ENCODE measurements at regions not wholly inside any gene's neighbourhood (a gene's known extent, or its start where the extent isn't known, plus 50 kb on each side); places are given as distances from the start of the nearest gene placed in this dataset.

DNA sequence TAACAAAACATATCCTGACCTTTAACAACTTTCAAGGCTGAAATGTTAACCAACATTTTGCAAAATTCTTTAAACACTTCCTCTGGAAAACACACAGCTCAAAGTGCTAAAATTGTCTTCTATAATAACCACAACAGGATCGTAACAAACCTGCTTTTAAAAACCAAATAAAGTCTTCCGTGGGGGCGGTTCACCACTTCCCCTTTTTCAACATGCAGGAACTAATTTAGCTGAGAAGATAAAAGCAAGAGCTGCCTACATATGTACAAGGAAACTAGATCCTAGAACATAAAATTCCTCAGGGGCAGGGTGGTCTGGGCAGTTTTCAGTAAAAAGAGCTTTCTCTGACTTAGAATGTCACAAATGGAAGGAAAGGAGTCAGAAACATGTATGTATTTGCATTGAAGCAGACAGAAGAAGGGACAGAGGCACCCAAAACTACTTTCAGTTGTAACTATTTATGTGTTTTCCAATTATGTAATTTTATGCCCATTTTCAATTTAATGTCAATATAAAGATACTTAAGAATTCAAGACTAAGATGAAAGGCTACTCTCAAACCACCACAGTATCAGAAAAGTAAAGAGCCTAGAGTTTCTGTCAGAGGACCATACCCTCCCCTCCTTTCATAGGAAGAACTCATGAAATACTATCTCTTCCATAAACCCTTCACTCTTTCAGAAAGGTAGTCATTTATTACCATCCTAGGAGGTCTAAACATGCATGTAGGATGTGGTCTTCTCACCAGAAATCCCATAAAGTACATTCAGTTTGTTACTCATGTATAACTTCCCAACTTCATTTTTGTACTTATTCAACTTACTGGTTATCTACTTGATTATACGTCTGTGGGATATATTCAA lies 185.9 kb upstream of the RASA1 start:
- Histone ChIP-seq H4K20me1 (no peaks in the 10 kb centered on the region), H3K27ac (peak overlapping the region in 10 of 11 experiments; percentile 8 to 62 (median 32); a peak in 13 of 22 replicates), H3K4me3 (peak overlapping the region in 3 of 10 experiments; percentile 1 to 24 (median 19); a peak in 5 of 20 replicates), H3K9me3 (replicated peaks in 1 of 11) (peaks cover 10 to 20% (median 19%) of the 10 kb centered on the region in 11 experiments), H3K9ac (peak overlapping the region in 3 of 11 experiments; percentile 24 to 51 (median 35); a peak in 4 of 22 replicates), H3K27me3 (peaks cover 0 to 14% (median 5%) of the 10 kb centered on the region in 11 experiments; a peak in 7 of 22 replicates), H3K4me2 (peak overlapping the region; percentile 67 to 88 (median 80)), H3K36me3 (no peaks in the 10 kb centered on the region), H3K4me1 (peaks cover 15 to 55% (median 27%) of the 10 kb centered on the region in 10 experiments)
- no peak for TF ChIP-seq Cebpa-rat (IDR thresholded peaks at IDR 0.05)

DNA sequence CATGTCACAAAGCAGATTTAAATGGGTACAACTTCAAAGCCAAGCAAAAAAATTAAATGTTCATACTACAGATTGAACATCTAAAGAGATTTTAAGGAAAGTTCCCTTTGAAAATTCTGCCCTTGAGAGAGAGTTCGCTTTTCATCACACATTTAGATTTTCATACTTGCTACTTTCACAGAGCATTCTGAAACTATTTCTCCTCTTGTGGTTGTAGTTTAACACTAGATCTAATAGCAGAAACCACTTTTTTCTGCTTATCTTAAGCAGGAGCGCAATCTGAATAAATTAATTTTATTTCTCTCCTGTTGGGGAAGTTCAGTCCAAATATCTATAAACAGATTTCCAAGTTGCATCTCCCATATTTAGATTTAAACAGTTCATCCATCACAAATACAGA lies 173.3 kb upstream of the RASA1 start:
- TF ChIP-seq Cebpa-rat (IDR thresholded peaks at IDR 0.05), result no peak
- H3K27ac ChIP-seq, result no peak overlapping the region
- peaks cover 0 to 11% (median 6%) of the 10 kb centered on the region in 11 experiments; a peak in 12 of 22 replicates for H3K9me3 ChIP-seq (replicated peaks in 1 of 11)
- H3K36me3 ChIP-seq, result no peaks in the 10 kb centered on the region
- no peaks in the 10 kb centered on the region for H4K20me1 ChIP-seq
- no peak overlapping the region for H3K9ac ChIP-seq
- no peak overlapping the region for H3K4me3 ChIP-seq
- H3K4me2 ChIP-seq, result no peak overlapping the region
- H3K4me1 ChIP-seq, result 0 out of 20 replicates have a peak, but pooled peaks cover 0 to 4% (median 0%) of the 10 kb centered on the region in 10 experiments
- H3K27me3 ChIP-seq, result no peaks in the 10 kb centered on the region

DNA sequence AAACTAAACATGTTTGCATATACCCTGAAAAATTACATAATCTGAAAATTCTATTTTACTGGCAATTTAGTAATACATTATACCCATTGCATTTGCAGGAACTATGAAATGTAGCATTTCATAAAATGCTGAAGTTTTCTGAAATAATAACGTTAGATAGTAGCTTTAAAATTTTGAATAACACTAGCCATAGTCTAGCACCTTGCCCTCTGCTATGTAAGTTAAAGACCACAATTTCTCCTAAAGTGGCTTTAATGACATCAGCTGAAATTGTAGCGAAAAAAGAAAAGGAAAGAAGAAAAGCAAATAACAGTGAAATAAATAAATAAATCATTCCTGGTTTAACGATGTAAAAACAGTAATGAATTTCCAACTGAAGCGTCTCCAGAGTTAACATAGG lies 172.8 kb upstream of the RASA1 start:
- no peak overlapping the region for H3K27ac ChIP-seq
- H4K20me1 ChIP-seq, result no peaks in the 10 kb centered on the region
- peaks cover 0 to 10% (median 5%) of the 10 kb centered on the region in 11 experiments; a peak in 9 of 22 replicates for H3K9me3 ChIP-seq (replicated peaks in 1 of 11)
- 0 out of 20 replicates have a peak, but pooled peaks cover 0 to 4% (median 0%) of the 10 kb centered on the region in 10 experiments for H3K4me1 ChIP-seq
- TF ChIP-seq Cebpa-rat (IDR thresholded peaks at IDR 0.05), result no peak
- no peaks in the 10 kb centered on the region for H3K27me3 ChIP-seq
- no peaks in the 10 kb centered on the region for H3K36me3 ChIP-seq
- no peak overlapping the region for H3K9ac ChIP-seq
- H3K4me2 ChIP-seq, result no peak overlapping the region
- H3K4me3 ChIP-seq, result no peak overlapping the region

- H4K20me1 ChIP-seq, result no peaks in the 10 kb centered on the region
- peaks cover 0 to 2% (median 0%) of the 10 kb centered on the region in 11 experiments; a peak in 3 of 22 replicates for H3K9me3 ChIP-seq (replicated peaks in 1 of 11)
- H3K27me3 ChIP-seq, result no peaks in the 10 kb centered on the region
- no peak overlapping the region for H3K27ac ChIP-seq
- H3K9ac ChIP-seq, result no peak overlapping the region
- H3K4me3 ChIP-seq, result no peak overlapping the region
- no peaks in the 10 kb centered on the region for H3K36me3 ChIP-seq
- H3K4me1 ChIP-seq, result peaks cover 0 to 4% (median 0%) of the 10 kb centered on the region in 10 experiments; a peak in 1 of 20 replicates
- TF ChIP-seq Cebpa-rat (IDR thresholded peaks at IDR 0.05), result no peak
- no peak overlapping the region for H3K4me2 ChIP-seq
Measured at GRCh38 chr5:87095787-87096186, 171.9 kb upstream of the RASA1 start.

- H3K27me3 ChIP-seq, result no peaks in the 10 kb centered on the region
- no peak overlapping the region for H3K4me3 ChIP-seq
- no peak overlapping the region for H3K4me2 ChIP-seq
- H3K27ac ChIP-seq, result no peak overlapping the region
- peaks cover 0 to 12% (median 0%) of the 10 kb centered on the region in 10 experiments; a peak in 4 of 20 replicates for H3K4me1 ChIP-seq
- H3K9ac ChIP-seq, result no peak overlapping the region
- no peaks in the 10 kb centered on the region for H3K9me3 ChIP-seq (replicated peaks in 1 of 11)
- no peak for TF ChIP-seq Cebpa-rat (IDR thresholded peaks at IDR 0.05)
- H3K36me3 ChIP-seq, result no peaks in the 10 kb centered on the region
- no peaks in the 10 kb centered on the region for H4K20me1 ChIP-seq
Measured at GRCh38 chr5:87097664-87098063, 170.0 kb upstream of the RASA1 start.

- no peak overlapping the region for H3K9ac ChIP-seq
- H4K20me1 ChIP-seq, result no peaks in the 10 kb centered on the region
- no peak overlapping the region for H3K4me2 ChIP-seq
- H3K36me3 ChIP-seq, result no peaks in the 10 kb centered on the region
- no peak for TF ChIP-seq Cebpa-rat (IDR thresholded peaks at IDR 0.05)
- peaks cover 0 to 28% (median 0%) of the 10 kb centered on the region in 10 experiments; a peak in 5 of 20 replicates for H3K4me1 ChIP-seq
- no peaks in the 10 kb centered on the region for H3K9me3 ChIP-seq (replicated peaks in 1 of 11)
- no peak overlapping the region for H3K27ac ChIP-seq
- no peak overlapping the region for H3K4me3 ChIP-seq
- H3K27me3 ChIP-seq, result no peaks in the 10 kb centered on the region
Measured at GRCh38 chr5:87099291-87099839, 168.3 kb upstream of the RASA1 start.

GRCh38 chr5:87099968-87100367 lies 167.7 kb upstream of the RASA1 start:
- no peak overlapping the region for H3K9ac ChIP-seq
- no peaks in the 10 kb centered on the region for H4K20me1 ChIP-seq
- H3K9me3 ChIP-seq (replicated peaks in 1 of 11), result no peaks in the 10 kb centered on the region
- H3K27ac ChIP-seq, result no peak overlapping the region
- no peak overlapping the region for H3K4me3 ChIP-seq
- H3K36me3 ChIP-seq, result no peaks in the 10 kb centered on the region
- no peaks in the 10 kb centered on the region for H3K27me3 ChIP-seq
- H3K4me1 ChIP-seq, result peaks cover 0 to 28% (median 0%) of the 10 kb centered on the region in 10 experiments; a peak in 5 of 20 replicates
- TF ChIP-seq Cebpa-rat (IDR thresholded peaks at IDR 0.05), result no peak
- no peak overlapping the region for H3K4me2 ChIP-seq

DNA sequence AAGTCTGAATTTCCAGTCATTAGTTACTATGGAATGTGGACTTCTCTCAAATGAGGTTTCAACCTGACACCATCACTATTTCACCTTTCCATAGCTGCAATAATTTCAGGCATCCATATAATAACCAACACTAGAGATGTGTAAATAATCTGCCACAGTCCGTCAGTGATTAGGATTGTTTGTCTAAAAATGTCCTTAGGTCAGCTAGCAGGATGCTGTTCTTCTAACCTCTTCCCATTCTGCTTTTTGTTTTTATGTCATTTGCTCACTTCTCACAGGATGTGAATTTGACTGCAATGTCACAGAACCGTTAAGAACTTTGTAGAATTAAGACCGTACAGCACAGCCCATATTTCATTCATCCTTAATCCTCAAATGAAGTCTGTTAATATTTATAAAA lies 166.4 kb upstream of the RASA1 start:
- H3K9ac ChIP-seq, result no peak overlapping the region
- peaks cover 0 to 5% (median 0%) of the 10 kb centered on the region in 11 experiments; a peak in 1 of 22 replicates for H3K9me3 ChIP-seq (replicated peaks in 1 of 11)
- no peaks in the 10 kb centered on the region for H4K20me1 ChIP-seq
- peaks cover 0 to 28% (median 0%) of the 10 kb centered on the region in 10 experiments; a peak in 5 of 20 replicates for H3K4me1 ChIP-seq
- H3K36me3 ChIP-seq, result no peaks in the 10 kb centered on the region
- peak overlapping the region in 2 of 11 experiments; percentile 38 to 43; a peak in 3 of 22 replicates for H3K4me2 ChIP-seq
- H3K4me3 ChIP-seq, result no peak overlapping the region
- H3K27ac ChIP-seq, result no peak overlapping the region
- no peaks in the 10 kb centered on the region for H3K27me3 ChIP-seq
- TF ChIP-seq Cebpa-rat (IDR thresholded peaks at IDR 0.05), result no peak

DNA sequence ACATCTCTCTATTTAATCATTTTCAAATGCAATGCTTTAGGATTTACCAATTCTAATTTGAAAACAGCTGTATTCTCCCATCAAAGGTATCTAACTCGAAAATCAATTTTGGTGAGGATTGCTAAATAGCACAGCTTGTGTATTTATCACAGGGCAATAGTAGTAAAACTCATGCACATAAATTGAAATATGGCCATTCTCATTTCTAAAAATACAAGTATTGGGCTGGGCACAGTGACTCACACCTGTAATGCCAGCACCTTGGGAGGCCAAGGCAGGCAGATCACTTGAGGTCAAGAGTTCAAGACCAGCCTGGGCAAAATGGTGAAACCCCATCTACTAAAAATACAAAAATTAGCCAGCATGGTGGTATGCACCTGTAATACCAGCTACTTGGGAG lies 164.8 kb upstream of the RASA1 start:
- Histone ChIP-seq H3K27me3 (no peaks in the 10 kb centered on the region), H3K27ac (no peak overlapping the region), H3K9me3 (replicated peaks in 1 of 11) (peaks cover 0 to 5% (median 0%) of the 10 kb centered on the region in 11 experiments; a peak in 1 of 22 replicates), H3K9ac (no peak overlapping the region), H3K4me3 (no peak overlapping the region), H4K20me1 (no peaks in the 10 kb centered on the region), H3K4me2 (peak overlapping the region in 2 of 11 experiments; percentile 62; a peak in 3 of 22 replicates), H3K36me3 (no peaks in the 10 kb centered on the region), H3K4me1 (peaks cover 0 to 28% (median 0%) of the 10 kb centered on the region in 10 experiments; a peak in 5 of 20 replicates)
- no peak for TF ChIP-seq Cebpa-rat (IDR thresholded peaks at IDR 0.05)

Data from BLaER1 treated with 17β-estradiol and CSF1 and Interleukin-3, amounts not matched to agents 10 nM and 100 nM (cell line).